OCI-LY1 (cell line): ENCODE measurements at regions not wholly inside any gene's neighbourhood (a gene's known extent, or its start where the extent isn't known, plus 50 kb on each side); places are given as distances from the start of the nearest gene placed in this dataset.

ENCODE experiments used
- EZH2 ChIP-seq: fragments of 200-600 bp; sonication (generic), shearing (Covaris generic); IDR thresholded peaks from 2 replicates; pipeline ENCODE4 v1.8.0; 2017; ENCODE audit warnings: borderline replicate concordance, mixed run types, mild to moderate bottlenecking, antibody characterized with exemption, low read length, moderate library complexity, mixed read lengths
- TF ChIP-seq, protein P1 (sequence below): fragments of 200-600 bp; sonication (generic), shearing (Covaris generic); IDR thresholded peaks from 2 replicates; pipeline ENCODE4 v1.5.1; 2017; ENCODE audit warnings: mild to moderate bottlenecking, antibody characterized with exemption, low read length, moderate library complexity, mixed read lengths

DNA sequence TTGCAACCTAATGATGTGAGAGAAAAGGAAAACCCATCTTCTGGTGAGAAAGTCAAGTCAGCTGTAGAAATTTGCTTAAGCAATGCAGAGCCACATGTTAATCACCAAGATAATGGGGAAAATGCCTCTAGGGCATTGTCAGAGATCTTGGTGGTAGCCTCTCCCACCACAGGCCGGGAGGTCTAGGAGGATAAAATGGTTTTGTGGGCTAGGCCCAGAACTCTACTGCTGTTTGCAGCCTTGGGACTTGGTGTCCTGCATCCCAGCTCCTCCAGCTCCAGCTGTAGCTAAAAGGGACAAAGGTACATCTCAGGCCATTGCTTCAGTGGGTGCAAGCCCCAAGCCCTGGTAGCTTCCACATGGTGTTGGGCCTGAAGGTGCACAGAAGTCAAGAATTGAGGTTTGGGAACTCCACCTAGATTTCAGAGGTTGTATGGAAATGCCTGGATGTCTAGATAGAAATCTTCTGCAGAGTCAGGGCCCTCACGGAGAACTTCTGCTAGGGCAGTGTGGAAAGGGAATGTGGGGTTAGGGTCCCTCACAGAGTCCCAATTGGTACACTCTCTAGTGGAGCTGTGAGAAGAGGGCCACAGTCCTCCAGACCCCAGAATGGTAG lies 382.2 kb upstream of the KLHL1 start:
- TF ChIP-seq, protein P1, sequence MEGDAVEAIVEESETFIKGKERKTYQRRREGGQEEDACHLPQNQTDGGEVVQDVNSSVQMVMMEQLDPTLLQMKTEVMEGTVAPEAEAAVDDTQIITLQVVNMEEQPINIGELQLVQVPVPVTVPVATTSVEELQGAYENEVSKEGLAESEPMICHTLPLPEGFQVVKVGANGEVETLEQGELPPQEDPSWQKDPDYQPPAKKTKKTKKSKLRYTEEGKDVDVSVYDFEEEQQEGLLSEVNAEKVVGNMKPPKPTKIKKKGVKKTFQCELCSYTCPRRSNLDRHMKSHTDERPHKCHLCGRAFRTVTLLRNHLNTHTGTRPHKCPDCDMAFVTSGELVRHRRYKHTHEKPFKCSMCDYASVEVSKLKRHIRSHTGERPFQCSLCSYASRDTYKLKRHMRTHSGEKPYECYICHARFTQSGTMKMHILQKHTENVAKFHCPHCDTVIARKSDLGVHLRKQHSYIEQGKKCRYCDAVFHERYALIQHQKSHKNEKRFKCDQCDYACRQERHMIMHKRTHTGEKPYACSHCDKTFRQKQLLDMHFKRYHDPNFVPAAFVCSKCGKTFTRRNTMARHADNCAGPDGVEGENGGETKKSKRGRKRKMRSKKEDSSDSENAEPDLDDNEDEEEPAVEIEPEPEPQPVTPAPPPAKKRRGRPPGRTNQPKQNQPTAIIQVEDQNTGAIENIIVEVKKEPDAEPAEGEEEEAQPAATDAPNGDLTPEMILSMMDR: no peak
- no peak for TF ChIP-seq EZH2
